H9 (cell line): ENCODE measurements at regions not wholly inside any gene's neighbourhood (a gene's known extent, or its start where the extent isn't known, plus 50 kb on each side); places are given as distances from the start of the nearest gene placed in this dataset.

Source experiments
- DNase-seq: peaks from one replicate; pipeline ENCODE4 v3.0.0-alpha.2; 2017
- H2AFZ ChIP-seq: one replicate; pipeline ENCODE4 v1.6.1; 2013; ENCODE audit warnings: mild to moderate bottlenecking, low read length, control low read depth, moderate library complexity
- H2AK5ac ChIP-seq: 2 replicates; pipeline ENCODE4 v1.6.1; 2013; ENCODE audit warnings: low read length, control low read depth, mixed read lengths; ENCODE audit not compliant: insufficient read length
- H2BK120ac ChIP-seq: one replicate; pipeline ENCODE4 v1.6.1; 2013; ENCODE audit warnings: low read depth, mild to moderate bottlenecking, low read length, control low read depth, inconsistent platforms; ENCODE audit not compliant: poor library complexity, severe bottlenecking
- H2BK12ac ChIP-seq: 2 replicates; pipeline ENCODE4 v1.6.1; 2013; ENCODE audit warnings: low read length, control low read depth, mixed read lengths, low read depth; ENCODE audit not compliant: insufficient read length
- H2BK15ac ChIP-seq: 2 replicates; pipeline ENCODE4 v1.6.1; 2013; ENCODE audit warnings: low read depth, low read length, control low read depth
- H2BK20ac ChIP-seq: one replicate; pipeline ENCODE4 v1.6.1; 2013; ENCODE audit warnings: low read depth, mild to moderate bottlenecking, low read length, control low read depth, inconsistent platforms; ENCODE audit not compliant: poor library complexity, severe bottlenecking
- H2BK5ac ChIP-seq: 2 replicates; pipeline ENCODE4 v1.6.1; 2013; ENCODE audit warnings: low read length, control low read depth, mixed read lengths; ENCODE audit not compliant: insufficient read length
- H3K14ac ChIP-seq: 2 replicates; pipeline ENCODE4 v1.6.1; 2013; ENCODE audit warnings: low read length, control low read depth; ENCODE audit not compliant: insufficient read depth
- H3K18ac ChIP-seq: 2 replicates; pipeline ENCODE4 v1.6.1; 2013; ENCODE audit warnings: low read depth, mild to moderate bottlenecking, mixed read lengths, low read length, control low read depth; ENCODE audit not compliant: insufficient read length
- H3K23ac ChIP-seq: 2 replicates; pipeline ENCODE4 v1.6.1; 2013; ENCODE audit warnings: low read length, control low read depth, mixed read lengths, low read depth; ENCODE audit not compliant: insufficient read length
- H3K23me2 ChIP-seq: 2 replicates; pipeline ENCODE4 v1.6.1; 2013; ENCODE audit warnings: low read depth, mild to moderate bottlenecking, mixed read lengths, low read length, control low read depth; ENCODE audit not compliant: insufficient read length, poor library complexity, severe bottlenecking
- H3K27ac ChIP-seq: 2 replicates; pipeline ENCODE4 v1.5.1; 2013; ENCODE audit warnings: low read length, control low read depth, mixed read lengths, low read depth; ENCODE audit not compliant: insufficient read length
- H3K27me3 ChIP-seq: 2 replicates; pipeline ENCODE4 v1.6.1; 2013; ENCODE audit warnings: low read length, control low read depth, inconsistent platforms; ENCODE audit not compliant: insufficient read depth
- H3K4ac ChIP-seq: 2 replicates; pipeline ENCODE4 v1.6.1; 2013; ENCODE audit warnings: low read depth, mild to moderate bottlenecking, control low read depth, inconsistent platforms, low read length, moderate library complexity
- H3K4me1 ChIP-seq: 2 replicates; pipeline ENCODE4 v1.6.1; 2013; ENCODE audit warnings: low read length, control low read depth, inconsistent platforms; ENCODE audit not compliant: insufficient read depth
- H3K4me2 ChIP-seq: 2 replicates; pipeline ENCODE4 v1.6.1; 2013; ENCODE audit warnings: low read length, control low read depth, mixed read lengths; ENCODE audit not compliant: insufficient read length, insufficient read depth
- H3K56ac ChIP-seq: 2 replicates; pipeline ENCODE4 v1.6.1; 2013; ENCODE audit warnings: low read depth, mild to moderate bottlenecking, mixed read lengths, low read length, control low read depth; ENCODE audit not compliant: insufficient read length
- H3K79me1 ChIP-seq: 2 replicates; pipeline ENCODE4 v1.6.1; 2013; ENCODE audit warnings: low read depth, mild to moderate bottlenecking, moderate library complexity, low read length, control low read depth, inconsistent platforms; ENCODE audit not compliant: insufficient read depth, poor library complexity, severe bottlenecking
- H3K79me2 ChIP-seq: 2 replicates; pipeline ENCODE4 v1.6.1; 2013; ENCODE audit warnings: low read length, control low read depth, inconsistent platforms; ENCODE audit not compliant: insufficient read depth
- H3K9ac ChIP-seq: 2 replicates; pipeline ENCODE4 v1.6.1; 2013; ENCODE audit warnings: low read length, control low read depth, mixed read lengths; ENCODE audit not compliant: insufficient read length; ENCODE audit errors: extremely low read depth
- H3K9me3 ChIP-seq: one replicate; pipeline ENCODE4 v1.6.1; 2013; ENCODE audit warnings: low read depth, low read length, inconsistent platforms; ENCODE audit not compliant: control insufficient read depth
- H3T11ph ChIP-seq: one replicate; pipeline ENCODE4 v1.6.1; 2013; ENCODE audit warnings: mild to moderate bottlenecking, low read length, control low read depth, inconsistent platforms
- H4K20me1 ChIP-seq: one replicate; pipeline ENCODE4 v1.6.1; 2013; ENCODE audit not compliant: control insufficient read depth, insufficient read length, insufficient read depth
- H4K5ac ChIP-seq: 2 replicates; pipeline ENCODE4 v1.6.1; 2013; ENCODE audit warnings: low read depth, mild to moderate bottlenecking, mixed read lengths, low read length, control low read depth; ENCODE audit not compliant: insufficient read length
- H4K8ac ChIP-seq: replicated peaks from 2 replicates; pipeline ENCODE4 v1.6.1; 2013; ENCODE audit warnings: low read length, control low read depth, mixed read lengths, low read depth; ENCODE audit not compliant: insufficient read length
- H4K91ac ChIP-seq: 2 replicates; pipeline ENCODE4 v1.6.1; 2013; ENCODE audit warnings: low read depth, mild to moderate bottlenecking, moderate library complexity, mixed read lengths, low read length, control low read depth; ENCODE audit not compliant: insufficient read length
- H3K27ac Mint-ChIP-seq, 3 experiments: 2 replicates in 2 of 3; 3 replicates in 1 of 3; pipeline ENCODE4 v1.8.0; 2020 to 2021; ENCODE audit warnings: mixed read lengths in 3 of 3, mild to moderate bottlenecking in 1 of 3, moderate library complexity in 1 of 3
- H3K27me3 Mint-ChIP-seq: 2 replicates; pipeline ENCODE4 v1.8.0; 2021; ENCODE audit warnings: low read depth, mild to moderate bottlenecking, moderate library complexity, mixed read lengths
- H3K36me3 Mint-ChIP-seq, 3 experiments: 2 replicates in 2 of 3; 3 replicates in 1 of 3; pipeline ENCODE4 v1.8.0; 2020 to 2021; ENCODE audit warnings: low read depth in 3 of 3, mixed read lengths in 3 of 3; ENCODE audit not compliant: insufficient read depth in 1 of 3
- H3K4me1 Mint-ChIP-seq, 2 experiments: 2 replicates each; pipeline ENCODE4 v1.8.0; 2020; ENCODE audit warnings: mixed read lengths in 2 of 2
- H3K4me3 Mint-ChIP-seq, 2 experiments: 2 replicates in 1 of 2; 3 replicates in 1 of 2; pipeline ENCODE4 v1.8.0; 2020 to 2021; ENCODE audit warnings: mild to moderate bottlenecking in 2 of 2, mixed read lengths in 2 of 2, moderate library complexity in 1 of 2
- H3K9me3 Mint-ChIP-seq, 2 experiments: 2 replicates in 1 of 2; 3 replicates in 1 of 2; pipeline ENCODE4 v1.8.0; 2020; ENCODE audit warnings: mild to moderate bottlenecking in 2 of 2, mixed read lengths in 2 of 2, moderate library complexity in 1 of 2
- WGBS: extraction: QIAGEN DNeasy Blood & Tissue Kit; methylation state at CpG from one replicate; pipeline ENCODE4 v1.1.7; 2013; ENCODE audit warnings: missing lambda C conversion rate, low lambda C conversion rate, mixed read lengths; ENCODE audit not compliant: insufficient read length; ENCODE audit errors: extremely low coverage; 5-methylcytosine and 5-hydroxymethylcytosine counted together
- TF ChIP-seq, protein P1 (sequence below): fragments of 200-600 bp; sonication (generic); conservative IDR thresholded peaks from 3 replicates; pipeline ENCODE4 v1.8.0; 2021; ENCODE audit warnings: antibody characterized with exemption, mild to moderate bottlenecking

DNA sequence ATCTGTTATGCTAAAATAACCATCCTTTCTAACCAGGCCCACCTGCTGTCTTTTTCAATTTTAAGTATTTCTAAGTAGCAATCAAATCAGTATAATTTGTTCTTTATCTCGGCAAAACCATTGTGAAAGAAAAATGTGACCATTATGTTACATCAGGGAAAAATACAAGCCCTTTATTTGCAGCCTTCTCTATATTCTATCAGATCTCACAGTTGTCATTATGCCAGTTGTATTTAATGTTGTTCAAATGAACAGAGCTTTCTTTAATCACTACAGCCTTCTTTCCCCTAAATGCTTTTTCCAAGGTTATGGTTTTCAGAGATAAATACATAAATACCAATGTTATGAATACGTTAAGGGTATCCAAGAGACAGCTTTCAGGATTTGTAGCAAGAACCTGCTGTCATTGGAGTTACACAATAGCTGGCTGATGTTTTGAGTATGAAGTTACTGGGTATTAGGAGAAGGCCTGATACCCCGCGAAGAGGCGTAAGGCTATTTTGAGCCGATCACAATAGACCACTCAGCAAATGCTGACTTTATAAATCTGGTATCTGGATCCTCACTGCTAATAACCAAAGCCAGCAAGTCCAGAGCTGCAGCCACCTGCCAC lies 406.3 kb downstream of the CADM1 start:
- no peak overlapping the region for H2BK15ac ChIP-seq
- H3K79me1 ChIP-seq = no peaks in the 10 kb centered on the region
- H3K27me3 Mint-ChIP-seq = peaks cover 6% of the 10 kb centered on the region
- no peaks in the 10 kb centered on the region for H3K27me3 ChIP-seq
- H2BK20ac ChIP-seq = no peak overlapping the region
- H3K9me3 ChIP-seq = no peaks in the 10 kb centered on the region
- H3K27ac ChIP-seq = no peak overlapping the region
- no peaks in the 10 kb centered on the region for H3K79me2 ChIP-seq
- H4K20me1 ChIP-seq = no peaks in the 10 kb centered on the region
- no peak overlapping the region for H2BK5ac ChIP-seq
- H3K9me3 Mint-ChIP-seq = no peaks in the 10 kb centered on the region
- no peaks in the 10 kb centered on the region for H3K23me2 ChIP-seq
- H3K4me1 Mint-ChIP-seq = peaks cover 0 to 4% of the 10 kb centered on the region in 2 experiments; a peak in 1 of 4 replicates
- no peak overlapping the region for H2AFZ ChIP-seq
- H3K18ac ChIP-seq = no peak overlapping the region
- H4K91ac ChIP-seq = no peak overlapping the region
- no peak overlapping the region for H3K4me2 ChIP-seq
- H3K4ac ChIP-seq = no peak overlapping the region
- no peak overlapping the region for H2BK12ac ChIP-seq
- H3T11ph ChIP-seq = no peak overlapping the region
- H3K4me3 Mint-ChIP-seq = no peak overlapping the region
- no peaks in the 10 kb centered on the region for H3K4me1 ChIP-seq
- no peak for DNase-seq
- no peaks in the 10 kb centered on the region for H3K36me3 Mint-ChIP-seq
- H3K56ac ChIP-seq = no peak overlapping the region
- H3K27ac Mint-ChIP-seq = no peak overlapping the region
- no peak overlapping the region for H4K5ac ChIP-seq
- no peak overlapping the region for H4K8ac ChIP-seq
- H2AK5ac ChIP-seq = no peak overlapping the region
- H2BK120ac ChIP-seq = no peak overlapping the region
- no CpG with 5 or more reads among the region's 6 CpGs for WGBS
- no peak overlapping the region for H3K23ac ChIP-seq
- TF ChIP-seq, protein P1, sequence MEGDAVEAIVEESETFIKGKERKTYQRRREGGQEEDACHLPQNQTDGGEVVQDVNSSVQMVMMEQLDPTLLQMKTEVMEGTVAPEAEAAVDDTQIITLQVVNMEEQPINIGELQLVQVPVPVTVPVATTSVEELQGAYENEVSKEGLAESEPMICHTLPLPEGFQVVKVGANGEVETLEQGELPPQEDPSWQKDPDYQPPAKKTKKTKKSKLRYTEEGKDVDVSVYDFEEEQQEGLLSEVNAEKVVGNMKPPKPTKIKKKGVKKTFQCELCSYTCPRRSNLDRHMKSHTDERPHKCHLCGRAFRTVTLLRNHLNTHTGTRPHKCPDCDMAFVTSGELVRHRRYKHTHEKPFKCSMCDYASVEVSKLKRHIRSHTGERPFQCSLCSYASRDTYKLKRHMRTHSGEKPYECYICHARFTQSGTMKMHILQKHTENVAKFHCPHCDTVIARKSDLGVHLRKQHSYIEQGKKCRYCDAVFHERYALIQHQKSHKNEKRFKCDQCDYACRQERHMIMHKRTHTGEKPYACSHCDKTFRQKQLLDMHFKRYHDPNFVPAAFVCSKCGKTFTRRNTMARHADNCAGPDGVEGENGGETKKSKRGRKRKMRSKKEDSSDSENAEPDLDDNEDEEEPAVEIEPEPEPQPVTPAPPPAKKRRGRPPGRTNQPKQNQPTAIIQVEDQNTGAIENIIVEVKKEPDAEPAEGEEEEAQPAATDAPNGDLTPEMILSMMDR = no peak
- H3K14ac ChIP-seq = no peak overlapping the region
- H3K9ac ChIP-seq = no peak overlapping the region
